Transverse colon (tissue), 4 donors: ENCODE measurements at regions not wholly inside any gene's neighbourhood (a gene's known extent, or its start where the extent isn't known, plus 50 kb on each side); places are given as distances from the start of the nearest gene placed in this dataset.
"Not testable (repeated sequence)": the region's sequence is repeated elsewhere in the genome, so short reads cannot be mapped to it uniquely, and the experiment has no call there.

Experiments used
- DNase-seq: peaks from one replicate; pipeline ENCODE4 v3.0.0-alpha.2; 2019
- H3K27ac ChIP-seq, 4 donors: fragments of 200-600 bp; sonication (generic); 2 replicates each; pipeline ENCODE4 v1.5.1; 2016 to 2018; ENCODE audit warnings: inconsistent platforms in 4 of 4
- H3K27me3 ChIP-seq: fragments of 200-600 bp; sonication (generic); 2 replicates; pipeline ENCODE4 v1.5.1; 2017; ENCODE audit warnings: inconsistent platforms
- H3K36me3 ChIP-seq, 4 donors: fragments of 200-600 bp; sonication (generic); 2 replicates each; pipeline ENCODE4 v1.5.1; 2017 to 2019; ENCODE audit warnings: inconsistent platforms in 4 of 4
- H3K4me1 ChIP-seq, 4 donors: fragments of 200-600 bp; sonication (generic); 2 replicates each; pipeline ENCODE4 v1.5.1; 2017 to 2020; ENCODE audit warnings: inconsistent platforms in 4 of 4
- H3K4me3 ChIP-seq, 4 donors: fragments of 200-600 bp; sonication (generic); 1 replicate in 1 of 4; 2 replicates in 3 of 4; pipeline versions ENCODE4 v1.5.1 to v1.6.1; 2017 to 2019; ENCODE audit warnings: inconsistent platforms in 4 of 4
- H3K9me3 ChIP-seq, 2 donors: fragments of 200-600 bp; sonication (generic); 2 replicates each; pipeline ENCODE4 v1.5.1; 2017 to 2019; ENCODE audit warnings: inconsistent platforms in 2 of 2
- CTCF ChIP-seq, 5 experiments: fragments of 200-600 bp in 3 of 5; fragments of 450-650 bp in 2 of 5; sonication (generic) in 3 of 5; IDR thresholded peaks; 1 replicate in 2 of 5; 2 replicates in 3 of 5; pipeline ENCODE4 v1.5.1; 2016 to 2017; ENCODE audit warnings: antibody characterized with exemption in 5 of 5, inconsistent platforms in 3 of 5, mild to moderate bottlenecking in 2 of 5, moderate library complexity in 1 of 5
- EP300 ChIP-seq: sonication (generic); formaldehyde crosslinking; IDR thresholded peaks from one replicate; pipeline ENCODE4 v1.6.1; 2017; ENCODE audit warnings: antibody characterized with exemption, low read depth
- POLR2A ChIP-seq: fragments of 450-650 bp; IDR thresholded peaks from one replicate; pipeline ENCODE4 v1.6.1; 2016; ENCODE audit warnings: antibody characterized with exemption, mild to moderate bottlenecking, moderate library complexity
- POLR2AphosphoS5 ChIP-seq, 3 donors: sonication (generic); formaldehyde crosslinking; IDR thresholded peaks; one replicate each; pipeline ENCODE4 v1.6.1; 2016; ENCODE audit warnings: antibody characterized with exemption in 3 of 3
- WGBS, 2 donors: methylation state at CpG; one replicate each; pipeline ENCODE4 v1.1.5; 2018; ENCODE audit warnings: low coverage in 1 of 2; 5-methylcytosine and 5-hydroxymethylcytosine counted together
- in situ Hi-C, 4 donors: fragments of 200-750 bp; cut with MboI; loops; one replicate each; pipeline versions ENCODE4 v1.15.0 to v1.15.1; 2017; ENCODE audit warnings: low sequenced_read_pairs in 3 of 4, low pct_ligation_motif_present in 1 of 4, low pct_unique_long_range_greater_than_20kb in 1 of 4
- intact Hi-C: fragments of 100-400 bp; cut with DNase I; formaldehyde crosslinking; loops from one replicate; pipeline ENCODE4 v1.15.1; 2023; ENCODE audit warnings: low total_unique reads

- no peak for TF ChIP-seq POLR2A
- no peak for TF ChIP-seq CTCF (IDR thresholded peaks at IDR 0.05)
- TF ChIP-seq EP300 = no peak
- no peak for TF ChIP-seq POLR2AphosphoS5 (IDR thresholded peaks at IDR 0.05)
- Histone ChIP-seq H3K27ac (no peak overlapping the region), H3K9me3 (no peaks in the 10 kb centered on the region), H3K27me3 (no peaks in the 10 kb centered on the region), H3K4me3 (no peak overlapping the region), H3K4me1 (no peaks in the 10 kb centered on the region), H3K36me3 (no peaks in the 10 kb centered on the region)
- intact Hi-C loops (no loop called here), in situ Hi-C loops (no loop called here)
- DNase-seq = no peak
- 76 to 90% methylated on average over 5 to 23 of the region's 23 CpGs for WGBS, 2 donors
Observed at GRCh38 chr6:115544765-115545671, 515.7 kb downstream of the FRK start.

DNA sequence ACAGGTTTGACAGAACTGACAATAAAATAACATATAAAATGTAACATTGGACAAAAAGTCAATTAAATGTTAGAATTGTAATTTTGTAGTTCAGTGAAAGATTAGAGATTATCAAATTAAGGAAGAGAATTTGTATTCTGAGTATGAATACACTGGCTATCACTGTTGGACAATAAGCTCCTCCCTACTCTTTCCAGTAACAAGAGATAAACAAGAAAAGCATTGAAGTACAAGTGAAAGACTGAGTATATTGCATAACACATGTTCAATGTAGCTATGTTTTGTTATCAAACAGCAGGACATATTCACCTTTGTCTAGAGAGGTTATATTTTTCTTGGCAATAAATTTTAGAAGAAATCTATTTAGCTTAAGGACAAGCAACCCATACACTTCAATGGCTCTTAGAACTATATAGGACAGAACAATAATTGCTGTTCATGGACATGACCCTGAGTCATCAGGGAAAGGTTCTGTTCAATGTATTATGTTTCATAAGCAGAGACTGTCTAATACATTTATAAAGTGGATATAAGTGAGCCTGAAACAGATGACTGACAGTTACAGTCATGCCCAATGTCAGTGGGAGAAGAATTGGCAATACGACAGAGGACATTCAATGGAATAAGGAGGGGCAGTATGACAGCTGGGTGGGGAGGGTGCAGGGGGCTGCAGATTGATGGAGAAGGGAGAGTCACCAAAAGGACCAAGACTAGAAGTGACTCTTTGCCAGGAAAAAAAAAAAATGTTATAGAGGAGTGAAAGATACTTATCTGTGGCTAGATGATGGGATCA, 520.4 kb downstream of the FRK start:
- H3K27ac ChIP-seq = no peak overlapping the region
- in situ Hi-C loops = no loop called here
- no peaks in the 10 kb centered on the region for H3K4me1 ChIP-seq
- no peak overlapping the region for H3K4me3 ChIP-seq
- no peaks in the 10 kb centered on the region for H3K9me3 ChIP-seq
- intact Hi-C loops = no loop called here
- WGBS, 2 donors = 50 to 89% methylated on average over 1 of the region's 1 CpG
- no peaks in the 10 kb centered on the region for H3K27me3 ChIP-seq
- no peak for DNase-seq
- no peaks in the 10 kb centered on the region for H3K36me3 ChIP-seq
- TF ChIP-seq POLR2A = no peak
- TF ChIP-seq EP300 = no peak
- no peak for TF ChIP-seq POLR2AphosphoS5 (IDR thresholded peaks at IDR 0.05)
- TF ChIP-seq CTCF (IDR thresholded peaks at IDR 0.05) = no peak

DNA sequence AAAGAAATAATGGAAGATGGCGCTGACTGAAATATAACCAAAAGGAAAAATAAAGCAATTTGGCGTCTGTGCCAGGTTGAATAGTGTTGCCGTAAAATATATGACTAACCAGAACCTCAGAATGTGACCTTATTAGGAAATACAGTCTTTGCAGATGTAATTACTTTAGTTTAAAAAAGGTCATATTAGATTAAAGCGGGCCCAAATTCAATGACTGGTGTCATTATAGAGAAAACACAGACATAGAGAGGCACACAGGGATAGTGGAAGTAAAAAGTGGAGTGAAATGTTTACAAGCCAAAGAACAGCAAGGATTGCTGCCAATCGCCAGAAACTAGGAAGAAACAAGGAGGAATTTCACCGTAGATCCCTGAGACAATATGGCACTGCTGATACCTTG, 521.2 kb downstream of the FRK start:
- TF ChIP-seq POLR2AphosphoS5 (IDR thresholded peaks at IDR 0.05) = no peak
- no peak for TF ChIP-seq EP300
- no peak for TF ChIP-seq CTCF (IDR thresholded peaks at IDR 0.05)
- Histone ChIP-seq H3K4me3 (no peak overlapping the region), H3K27me3 (no peaks in the 10 kb centered on the region), H3K27ac (no peak overlapping the region), H3K9me3 (no peaks in the 10 kb centered on the region), H3K4me1 (no peaks in the 10 kb centered on the region), H3K36me3 (no peaks in the 10 kb centered on the region)
- DNase-seq = no peak
- intact Hi-C loops = no loop called here
- 87% methylated on average over 4 to 6 of the region's 6 CpGs for WGBS, 2 donors
- in situ Hi-C loops = no loop called here

GRCh38 chr6:115524821-115525220, 535.9 kb downstream of the FRK start:
- Histone ChIP-seq H3K27me3 (no peaks in the 10 kb centered on the region), H3K36me3 (no peaks in the 10 kb centered on the region), H3K4me3 (no peak overlapping the region), H3K27ac (no peak overlapping the region), H3K4me1 (no peaks in the 10 kb centered on the region), H3K9me3 (peaks cover 0 to 7% of the 10 kb centered on the region in 2 donors)
- no peak for DNase-seq
- 40 to 45% methylated on average over 2 of the region's 2 CpGs for WGBS, 2 donors
- in situ Hi-C loops = no loop called here
- intact Hi-C loops = no loop called here
- no peak for TF ChIP-seq POLR2AphosphoS5 (IDR thresholded peaks at IDR 0.05)
- no peak for TF ChIP-seq POLR2A
- TF ChIP-seq CTCF (IDR thresholded peaks at IDR 0.05) = no peak
- no peak for TF ChIP-seq EP300

DNA sequence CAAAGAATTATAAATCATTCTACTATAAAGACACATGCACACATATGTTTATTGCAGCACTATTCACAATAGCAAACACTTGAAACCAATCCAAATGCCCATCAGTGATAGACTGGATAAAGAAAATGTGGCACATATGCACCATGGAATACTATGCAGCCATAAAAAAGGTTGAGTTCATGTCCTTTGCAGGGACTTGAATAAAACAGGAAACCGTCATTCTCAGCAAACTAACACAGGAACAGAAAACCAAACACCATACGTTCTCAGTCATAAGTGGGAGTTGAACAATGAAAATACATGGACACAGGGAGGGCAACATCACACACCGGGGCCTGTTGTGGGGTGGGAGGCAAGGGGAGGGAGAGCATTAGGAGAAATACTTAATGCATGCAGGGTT, 538.9 kb downstream of the FRK start:
- H3K9me3 ChIP-seq, intact Hi-C loops, DNase-seq, H3K4me3 ChIP-seq, H3K27ac ChIP-seq, H3K4me1 ChIP-seq, H3K36me3 ChIP-seq, H3K27me3 ChIP-seq, in situ Hi-C loops: not testable (repeated sequence)
- WGBS, 2 donors = 67 to 75% methylated on average over 1 to 3 of the region's 3 CpGs
